ENCODE measurements at regions not wholly inside any gene's neighbourhood (a gene's known extent, or its start where the extent isn't known, plus 50 kb on each side); places are given as distances from the start of the nearest gene placed in this dataset.
"Not testable (repeated sequence)": the region's sequence is repeated elsewhere in the genome, so short reads cannot be mapped to it uniquely, and the experiment has no call there.

DNA sequence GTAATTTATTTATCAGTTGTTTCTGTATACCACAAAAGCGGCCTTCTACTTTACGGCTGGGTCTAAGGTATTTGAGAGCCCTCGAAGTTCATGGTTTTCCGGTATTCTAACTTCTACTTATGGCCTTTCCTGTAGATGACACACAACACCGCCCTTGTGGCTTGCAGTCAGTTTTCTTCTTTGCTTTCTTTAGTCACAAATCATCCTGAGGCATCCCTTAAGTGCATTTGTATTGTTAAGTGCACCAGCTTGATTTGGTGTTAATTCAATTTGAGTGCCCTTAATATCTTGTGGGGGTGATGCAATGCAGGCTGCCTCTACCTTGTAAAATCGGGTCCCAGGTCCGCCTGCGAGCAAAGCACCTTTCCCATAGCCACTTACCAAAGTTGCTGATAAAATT lies 511.9 kb downstream of the CCDC171 start:
- DNase-seq: no peak
- Histone ChIP-seq H3K4me3 (no peak overlapping the region), H3K27ac (no peak overlapping the region), H3K4me1 (no peaks in the 10 kb centered on the region), H3K27me3 (no peaks in the 10 kb centered on the region), H3K9ac (ENCODE audit: low read depth in 2 of 2, low read length in 2 of 2) (no peak overlapping the region), H3K36me3 (no peaks in the 10 kb centered on the region), H3K9me3 (no peaks in the 10 kb centered on the region)
- intact Hi-C loops (cut with DNase I): no loop called here
- TF ChIP-seq, protein P1, sequence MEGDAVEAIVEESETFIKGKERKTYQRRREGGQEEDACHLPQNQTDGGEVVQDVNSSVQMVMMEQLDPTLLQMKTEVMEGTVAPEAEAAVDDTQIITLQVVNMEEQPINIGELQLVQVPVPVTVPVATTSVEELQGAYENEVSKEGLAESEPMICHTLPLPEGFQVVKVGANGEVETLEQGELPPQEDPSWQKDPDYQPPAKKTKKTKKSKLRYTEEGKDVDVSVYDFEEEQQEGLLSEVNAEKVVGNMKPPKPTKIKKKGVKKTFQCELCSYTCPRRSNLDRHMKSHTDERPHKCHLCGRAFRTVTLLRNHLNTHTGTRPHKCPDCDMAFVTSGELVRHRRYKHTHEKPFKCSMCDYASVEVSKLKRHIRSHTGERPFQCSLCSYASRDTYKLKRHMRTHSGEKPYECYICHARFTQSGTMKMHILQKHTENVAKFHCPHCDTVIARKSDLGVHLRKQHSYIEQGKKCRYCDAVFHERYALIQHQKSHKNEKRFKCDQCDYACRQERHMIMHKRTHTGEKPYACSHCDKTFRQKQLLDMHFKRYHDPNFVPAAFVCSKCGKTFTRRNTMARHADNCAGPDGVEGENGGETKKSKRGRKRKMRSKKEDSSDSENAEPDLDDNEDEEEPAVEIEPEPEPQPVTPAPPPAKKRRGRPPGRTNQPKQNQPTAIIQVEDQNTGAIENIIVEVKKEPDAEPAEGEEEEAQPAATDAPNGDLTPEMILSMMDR (IDR thresholded peaks at IDR 0.05): no peak

DNA sequence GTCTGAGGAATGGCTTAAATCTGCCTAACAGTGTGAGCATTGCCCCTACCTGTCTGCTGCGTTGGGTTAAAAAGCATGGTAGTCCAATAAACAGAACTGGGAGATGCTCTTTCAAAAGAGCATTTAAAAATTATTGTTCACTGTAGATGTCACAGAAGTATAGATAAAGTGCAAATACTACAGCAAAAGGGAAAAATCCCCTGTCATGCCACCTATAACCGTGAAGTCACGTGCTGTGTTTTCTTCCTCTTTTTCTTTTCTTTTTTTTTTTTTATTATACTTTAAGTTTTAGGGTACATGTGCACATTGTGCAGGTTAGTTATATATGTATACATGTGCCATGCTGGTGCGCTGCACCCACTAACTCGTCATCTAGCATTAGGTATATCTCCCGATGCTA lies 513.4 kb downstream of the CCDC171 start:
- H3K9me3 ChIP-seq; H3K36me3 ChIP-seq; H3K9ac ChIP-seq (ENCODE audit: low read depth in 2 of 2, low read length in 2 of 2); DNase-seq; H3K27ac ChIP-seq; H3K27me3 ChIP-seq; intact Hi-C loops (cut with DNase I); H3K4me3 ChIP-seq; H3K4me1 ChIP-seq: not testable (repeated sequence)

DNA sequence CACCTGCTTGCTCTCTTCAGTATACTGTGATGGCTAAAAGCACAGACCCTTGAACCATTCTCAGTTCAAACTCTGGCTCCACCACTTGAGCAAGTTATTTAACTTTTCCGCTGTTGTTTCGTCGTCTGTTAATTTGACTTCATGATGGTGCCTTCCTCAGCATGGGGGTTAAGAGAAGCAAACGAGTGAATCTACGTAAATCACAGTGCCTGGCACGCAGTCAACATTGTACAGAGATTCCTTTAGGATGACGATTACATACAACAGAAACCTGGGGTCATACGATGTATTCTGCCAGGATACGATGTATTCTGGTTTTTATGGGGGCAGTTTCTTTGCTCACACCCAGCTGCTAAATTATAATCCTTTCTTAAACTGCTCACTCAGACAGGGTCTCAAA lies 515.6 kb downstream of the CCDC171 start:
- no peaks in the 10 kb centered on the region for H3K9me3 ChIP-seq
- H3K36me3 ChIP-seq: no peaks in the 10 kb centered on the region
- no peak for DNase-seq
- H3K27ac ChIP-seq: no peak overlapping the region
- TF ChIP-seq, protein P1 (IDR thresholded peaks at IDR 0.05): no peak
- H3K27me3 ChIP-seq: no peaks in the 10 kb centered on the region
- no peak overlapping the region for H3K9ac ChIP-seq (ENCODE audit: low read depth in 2 of 2, low read length in 2 of 2)
- no peaks in the 10 kb centered on the region for H3K4me1 ChIP-seq
- intact Hi-C loops (cut with DNase I): no loop called here
- H3K4me3 ChIP-seq: no peak overlapping the region

DNA sequence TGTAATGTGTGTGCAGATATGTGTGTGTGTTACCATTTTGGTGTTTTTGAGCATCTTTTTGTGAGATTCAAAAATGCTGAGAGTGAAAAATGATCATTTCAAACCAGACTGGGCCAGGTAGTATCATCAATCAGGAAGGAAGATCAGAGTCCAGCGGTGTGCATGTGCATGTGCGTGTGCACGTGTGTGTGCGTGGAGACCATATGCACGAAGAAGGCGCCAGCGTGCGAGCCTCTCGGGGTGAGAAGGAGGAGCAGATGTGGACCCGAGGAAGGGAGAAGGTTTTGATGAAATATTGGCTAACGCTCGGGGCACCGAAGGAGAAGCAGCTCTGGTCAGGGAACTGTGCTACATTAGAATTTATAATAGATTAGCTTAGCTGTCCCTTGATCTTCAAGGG lies 516.4 kb downstream of the CCDC171 start:
- Histone ChIP-seq H3K4me3 (no peak overlapping the region), H3K27ac (no peak overlapping the region), H3K9ac (ENCODE audit: low read depth in 2 of 2, low read length in 2 of 2) (no peak overlapping the region), H3K4me1 (no peaks in the 10 kb centered on the region), H3K36me3 (no peaks in the 10 kb centered on the region), H3K27me3 (no peaks in the 10 kb centered on the region), H3K9me3 (no peaks in the 10 kb centered on the region)
- no peak for DNase-seq
- TF ChIP-seq, protein P1 (IDR thresholded peaks at IDR 0.05): no peak
- intact Hi-C loops (cut with DNase I): no loop called here

DNA sequence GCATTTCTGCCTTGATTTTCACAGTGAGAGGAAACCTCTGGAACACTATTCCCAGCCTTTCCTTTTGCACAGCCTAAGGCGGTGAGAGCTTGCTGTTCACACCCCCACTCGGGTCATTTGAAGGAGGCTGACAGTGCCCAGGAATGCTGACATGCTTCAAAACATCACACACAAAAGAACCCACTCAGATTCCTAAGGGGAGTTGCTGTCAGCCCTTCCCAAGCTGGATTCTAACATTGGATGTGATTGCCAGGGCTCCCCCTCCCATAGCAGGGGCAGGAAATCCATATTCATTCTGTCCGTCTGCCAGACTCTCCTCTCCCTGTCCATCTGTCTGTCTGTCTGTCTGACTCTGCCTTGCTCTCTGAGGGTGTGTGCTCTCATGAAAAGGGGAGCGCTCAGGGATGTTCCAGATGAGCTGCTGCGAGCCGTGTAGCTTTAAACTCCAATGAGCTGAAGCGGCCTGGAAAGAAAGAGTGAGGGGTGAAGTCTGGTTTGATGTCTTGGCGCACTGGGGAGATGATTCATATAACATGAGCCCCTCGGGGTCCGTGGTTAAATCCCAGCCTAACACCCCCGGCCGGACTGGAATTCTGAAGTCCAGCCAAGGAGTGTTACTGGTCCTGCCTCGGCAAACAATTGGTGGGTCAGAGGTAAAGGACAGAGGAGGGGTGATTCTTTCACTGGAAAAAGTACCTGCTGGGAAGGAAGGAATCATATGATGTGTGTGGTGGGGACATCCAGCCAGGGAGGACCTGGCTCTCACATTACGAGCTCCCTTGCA lies 517.0 kb downstream of the CCDC171 start:
- no peak overlapping the region for H3K27ac ChIP-seq
- no peaks in the 10 kb centered on the region for H3K9me3 ChIP-seq
- TF ChIP-seq, protein P1 (IDR thresholded peaks at IDR 0.05): no peak
- no peak overlapping the region for H3K4me3 ChIP-seq
- no peaks in the 10 kb centered on the region for H3K4me1 ChIP-seq
- H3K36me3 ChIP-seq: no peaks in the 10 kb centered on the region
- DNase-seq: no peak
- H3K27me3 ChIP-seq: no peaks in the 10 kb centered on the region
- intact Hi-C loops (cut with DNase I): no loop called here
- no peak overlapping the region for H3K9ac ChIP-seq (ENCODE audit: low read depth in 2 of 2, low read length in 2 of 2)

DNA sequence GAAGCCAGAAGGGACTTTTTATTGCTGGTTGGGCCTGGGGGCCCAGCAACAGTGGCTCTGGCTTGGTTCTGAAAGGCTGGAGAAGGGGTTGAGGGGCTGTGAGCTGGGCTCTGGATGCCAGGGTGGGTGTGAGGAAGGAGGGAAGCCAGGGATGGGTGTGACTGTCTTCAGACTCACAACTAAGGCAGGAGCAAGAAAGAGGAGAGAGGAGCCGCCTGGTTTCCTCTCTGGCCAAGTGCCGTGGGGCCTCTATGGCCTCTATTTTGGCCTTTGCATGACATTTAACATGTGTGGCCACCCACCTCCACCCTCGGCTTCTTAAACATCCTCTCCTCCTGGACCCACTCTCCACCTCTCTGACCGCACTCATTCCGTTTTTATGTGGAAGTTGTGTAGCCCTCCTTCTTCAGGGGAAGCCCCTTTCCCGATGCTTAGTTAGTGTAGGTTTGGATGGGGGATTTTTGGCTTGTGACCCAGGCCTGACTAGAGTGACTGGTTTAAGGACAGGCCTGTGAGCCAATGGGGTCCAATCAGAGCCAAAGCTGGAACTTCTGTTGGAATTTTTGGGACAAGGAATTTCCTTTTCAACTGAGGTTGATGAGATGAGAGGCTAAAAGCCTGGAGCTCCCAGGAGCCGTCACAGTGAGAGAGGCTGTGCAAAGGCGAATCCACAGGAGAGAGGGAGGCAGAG lies 517.8 kb downstream of the CCDC171 start:
- Histone ChIP-seq H3K36me3 (no peaks in the 10 kb centered on the region), H3K4me1 (no peaks in the 10 kb centered on the region), H3K27ac (no peak overlapping the region)

More for the DNA sequence above, 517.8 kb downstream of the CCDC171 start:
- intact Hi-C loops (cut with DNase I): no loop called here
- no peak overlapping the region for H3K4me3 ChIP-seq
- no peaks in the 10 kb centered on the region for H3K27me3 ChIP-seq
- TF ChIP-seq, protein P1 (IDR thresholded peaks at IDR 0.05): no peak
- DNase-seq: no peak
- no peaks in the 10 kb centered on the region for H3K9me3 ChIP-seq
- no peak overlapping the region for H3K9ac ChIP-seq (ENCODE audit: low read depth in 2 of 2, low read length in 2 of 2)
